ENCODE measurements at regions not wholly inside any gene's neighbourhood (a gene's known extent, or its start where the extent isn't known, plus 50 kb on each side); places are given as distances from the start of the nearest gene placed in this dataset.

- no peaks in the 10 kb centered on the region for H3K27me3 ChIP-seq
- H3K27ac ChIP-seq = no peak overlapping the region
- no peaks in the 10 kb centered on the region for H3K4me1 ChIP-seq
- H3K4me3 ChIP-seq = no peak overlapping the region
- H3K36me3 ChIP-seq = no peaks in the 10 kb centered on the region
- TF ChIP-seq CTCF (IDR thresholded peaks at IDR 0.05) = no peak
- TF ChIP-seq POLR2A (IDR thresholded peaks at IDR 0.05) = no peak
- H3K9me3 ChIP-seq = no peaks in the 10 kb centered on the region
- no peak for DNase-seq
Observed at GRCh38 chr10:116792817-116793216, 50.5 kb upstream of the HSPA12A start.

GRCh38 chr10:116796469-116796868, 52.8 kb upstream of the ENO4 start:
- Histone ChIP-seq H3K27ac (no peak overlapping the region), H3K4me1 (no peaks in the 10 kb centered on the region), H3K9me3 (no peaks in the 10 kb centered on the region), H3K36me3 (no peaks in the 10 kb centered on the region), H3K27me3 (no peaks in the 10 kb centered on the region), H3K4me3 (no peak overlapping the region)
- DNase-seq = no peak
- TF ChIP-seq CTCF (IDR thresholded peaks at IDR 0.05) = no peak
- no peak for TF ChIP-seq POLR2A (IDR thresholded peaks at IDR 0.05)

- no peaks in the 10 kb centered on the region for H3K9me3 ChIP-seq
- no peak overlapping the region for H3K27ac ChIP-seq
- no peaks in the 10 kb centered on the region for H3K4me1 ChIP-seq
- H3K36me3 ChIP-seq = no peaks in the 10 kb centered on the region
- TF ChIP-seq POLR2A (IDR thresholded peaks at IDR 0.05) = no peak
- TF ChIP-seq CTCF (IDR thresholded peaks at IDR 0.05) = peak; percentile 17 to 90 (median 78)
- no peaks in the 10 kb centered on the region for H3K27me3 ChIP-seq
- H3K4me3 ChIP-seq = no peak overlapping the region
- peak; percentile 22 to 85 (median 71) for DNase-seq
Observed at GRCh38 chr10:116796910-116797513, 52.3 kb upstream of the ENO4 start.

- TF ChIP-seq POLR2A (IDR thresholded peaks at IDR 0.05) = no peak
- TF ChIP-seq CTCF (IDR thresholded peaks at IDR 0.05) = no peak
- no peaks in the 10 kb centered on the region for H3K27me3 ChIP-seq
Observed at GRCh38 chr10:116798859-116799258, 50.4 kb upstream of the ENO4 start.

More at GRCh38 chr10:116798859-116799258, 50.4 kb upstream of the ENO4 start:
- no peak overlapping the region for H3K27ac ChIP-seq
- no peaks in the 10 kb centered on the region for H3K4me1 ChIP-seq
- H3K9me3 ChIP-seq = no peaks in the 10 kb centered on the region
- DNase-seq = no peak
- no peak overlapping the region for H3K4me3 ChIP-seq
- H3K36me3 ChIP-seq = no peaks in the 10 kb centered on the region
